Mucosa of rectum (tissue), 2 donors: ENCODE measurements at regions not wholly inside any gene's neighbourhood (a gene's known extent, or its start where the extent isn't known, plus 50 kb on each side); places are given as distances from the start of the nearest gene placed in this dataset.

Experiments
- H3K27ac ChIP-seq, 2 donors: one replicate each; pipeline ENCODE4 v1.7.0; 2013; ENCODE audit warnings: inconsistent platforms in 2 of 2, low read depth in 2 of 2, low read length in 2 of 2
- H3K27me3 ChIP-seq, 2 donors: one replicate each; pipeline ENCODE4 v1.7.0; 2013; ENCODE audit warnings: low read length in 2 of 2; ENCODE audit not compliant: control insufficient read depth in 2 of 2, insufficient read depth in 2 of 2
- H3K36me3 ChIP-seq, 2 donors: one replicate each; pipeline ENCODE4 v1.7.0; 2013; ENCODE audit warnings: low read length in 2 of 2; ENCODE audit not compliant: control insufficient read depth in 2 of 2, insufficient read depth in 2 of 2
- H3K4me1 ChIP-seq, 2 donors: one replicate each; pipeline ENCODE4 v1.7.0; 2013; ENCODE audit warnings: low read length in 2 of 2, mild to moderate bottlenecking in 1 of 2; ENCODE audit not compliant: control insufficient read depth in 2 of 2, insufficient read depth in 2 of 2
- H3K4me3 ChIP-seq, 2 donors: one replicate each; pipeline ENCODE4 v1.7.0; 2013; ENCODE audit warnings: low read length in 2 of 2
- H3K9ac ChIP-seq, 2 donors: one replicate each; pipeline ENCODE4 v1.7.0; 2013; ENCODE audit warnings: low read length in 2 of 2, low read depth in 1 of 2, mild to moderate bottlenecking in 1 of 2
- H3K9me3 ChIP-seq, 2 donors: one replicate each; pipeline ENCODE4 v1.7.0; 2013; ENCODE audit warnings: low read length in 2 of 2; ENCODE audit not compliant: control insufficient read depth in 2 of 2
- donor health status: healthy.
- donor health status: Normal muscosa, but diverticular disease.

DNA sequence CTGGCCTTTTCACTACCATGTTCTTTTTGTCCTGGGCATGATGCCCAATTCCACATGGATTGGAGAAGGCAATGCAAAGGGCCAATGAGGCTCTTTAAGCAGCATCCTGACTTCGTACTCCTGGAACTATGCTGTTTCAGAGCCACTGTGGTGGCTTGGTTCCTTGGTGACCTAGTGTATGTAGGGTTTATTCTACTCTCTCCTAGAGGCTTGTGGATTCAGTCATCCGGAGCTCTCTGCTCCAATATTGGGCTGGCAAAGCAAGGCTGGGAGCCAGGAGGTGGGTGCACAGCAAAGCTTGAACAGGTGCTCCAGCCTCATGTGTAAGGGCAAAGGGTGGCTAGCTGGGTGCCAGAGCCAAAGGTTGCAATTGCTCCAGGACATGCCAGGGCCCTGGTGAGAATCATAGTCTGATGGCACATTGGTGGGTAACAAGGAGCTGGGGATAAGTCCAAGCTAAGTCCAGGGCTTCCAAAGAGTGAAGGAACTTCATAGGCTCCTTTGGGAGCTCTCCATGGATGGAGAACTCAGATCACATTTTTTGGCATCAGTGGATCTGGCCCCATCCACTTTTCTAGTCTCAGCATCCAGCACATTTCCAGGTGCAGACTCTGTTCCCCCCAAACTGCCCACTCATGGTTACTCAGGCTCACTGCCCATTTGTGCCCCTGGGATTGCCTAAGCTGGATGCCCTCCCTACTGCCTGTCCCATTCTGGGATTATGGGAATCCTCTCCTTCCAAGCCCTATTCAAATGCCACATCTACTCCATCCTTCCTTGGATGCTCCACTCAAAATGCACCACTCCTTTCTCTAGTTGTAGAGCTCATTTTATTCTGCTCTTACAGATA, 253.9 kb downstream of the EMP1 start:
- H3K27me3 ChIP-seq = no peaks in the 10 kb centered on the region
- no peaks in the 10 kb centered on the region for H3K4me1 ChIP-seq
- no peaks in the 10 kb centered on the region for H3K9me3 ChIP-seq
- no peak overlapping the region for H3K4me3 ChIP-seq
- H3K36me3 ChIP-seq = no peaks in the 10 kb centered on the region
- H3K27ac ChIP-seq = no peak overlapping the region
- no peak overlapping the region for H3K9ac ChIP-seq

DNA sequence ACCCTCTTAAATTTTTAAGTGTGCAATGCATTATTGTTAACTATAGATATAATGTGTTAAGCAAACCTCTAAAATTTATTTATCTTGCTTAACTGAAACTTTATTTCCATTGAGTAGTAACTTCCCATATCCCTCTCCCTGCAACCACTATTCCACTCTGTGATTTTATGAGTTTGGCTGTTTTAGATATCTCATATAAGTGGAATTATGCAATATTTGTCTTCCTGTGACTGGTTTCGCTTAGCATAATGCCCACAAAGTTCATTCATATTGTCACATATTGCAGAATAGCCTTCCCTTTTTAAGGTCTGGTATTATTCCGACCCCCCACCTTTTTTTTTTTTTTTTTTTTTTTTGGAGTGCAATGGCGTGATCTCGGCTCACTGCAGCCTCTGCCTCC, 247.6 kb downstream of the EMP1 start:
- Histone ChIP-seq H3K4me3 (no peak overlapping the region), H3K9me3 (no peaks in the 10 kb centered on the region), H3K9ac (no peak overlapping the region), H3K27ac (no peak overlapping the region), H3K4me1 (peaks cover 4 to 5% of the 10 kb centered on the region in 2 donors), H3K36me3 (no peaks in the 10 kb centered on the region), H3K27me3 (no peaks in the 10 kb centered on the region)

DNA sequence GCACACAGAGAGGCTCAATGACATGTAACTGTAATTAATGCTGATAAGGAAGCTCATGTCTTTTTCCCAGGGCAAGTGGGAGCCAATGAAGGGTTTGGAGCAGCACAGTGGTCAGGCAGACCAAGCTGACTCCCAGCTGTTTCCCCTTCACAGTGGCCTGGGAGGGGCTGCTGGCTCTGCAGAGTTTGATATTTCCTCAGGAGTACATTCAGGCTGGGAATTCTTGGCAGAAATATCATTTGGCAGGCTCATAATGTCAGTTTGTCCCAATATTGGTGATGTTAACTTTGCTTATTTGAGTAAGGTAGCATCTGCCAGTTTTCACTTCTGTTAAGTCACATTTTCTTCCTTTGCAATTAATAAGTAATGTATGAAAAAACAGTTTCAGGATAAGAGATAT, 247.0 kb downstream of the EMP1 start:
- Histone ChIP-seq H3K9me3 (no peaks in the 10 kb centered on the region), H3K27me3 (no peaks in the 10 kb centered on the region), H3K4me3 (no peak overlapping the region), H3K9ac (no peak overlapping the region), H3K27ac (no peak overlapping the region), H3K4me1 (peaks cover 4 to 5% of the 10 kb centered on the region in 2 donors), H3K36me3 (no peaks in the 10 kb centered on the region)

DNA sequence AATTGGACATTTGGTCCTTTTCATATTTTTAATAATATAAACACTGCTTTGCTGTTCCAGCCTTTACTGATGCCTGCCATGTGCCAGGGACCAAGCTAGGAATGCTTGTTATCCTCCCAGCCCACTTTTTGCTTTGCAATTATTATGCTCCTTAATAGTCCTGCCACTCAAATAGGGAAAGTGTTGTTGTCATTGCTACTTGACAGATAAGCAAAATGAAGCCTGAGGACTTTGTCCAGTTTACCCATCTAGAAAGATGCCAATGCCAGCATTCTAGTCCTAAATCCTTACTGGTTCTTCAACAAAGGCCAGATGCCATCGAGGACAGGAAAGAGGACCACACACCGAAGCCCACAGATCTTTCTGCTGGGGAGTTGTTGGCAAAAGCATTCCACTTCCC, 246.5 kb downstream of the EMP1 start:
- Histone ChIP-seq H3K4me1 (peaks cover 4 to 5% of the 10 kb centered on the region in 2 donors), H3K27me3 (no peaks in the 10 kb centered on the region), H3K36me3 (no peaks in the 10 kb centered on the region), H3K4me3 (no peak overlapping the region), H3K27ac (no peak overlapping the region), H3K9me3 (no peaks in the 10 kb centered on the region), H3K9ac (no peak overlapping the region)

DNA sequence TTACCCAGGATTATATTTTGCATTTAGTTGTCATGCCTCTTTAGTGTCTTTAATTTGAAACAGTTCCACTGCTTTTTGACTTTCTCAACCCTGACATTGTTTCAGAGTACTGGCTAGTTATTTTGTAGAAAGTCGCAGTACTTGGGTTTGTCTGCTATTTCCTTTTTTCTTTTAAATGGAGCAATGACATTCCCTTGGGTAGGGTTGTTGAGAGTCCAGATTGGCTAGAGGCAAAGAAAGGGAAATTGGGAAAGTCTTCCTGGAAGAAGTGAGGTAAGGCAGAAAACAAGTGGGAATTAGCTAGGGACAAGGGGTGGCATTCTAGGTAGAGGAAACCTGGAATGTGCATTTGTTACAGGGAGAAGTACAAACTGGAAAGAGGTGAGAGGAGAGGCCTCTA, 245.9 kb downstream of the EMP1 start:
- Histone ChIP-seq H3K4me1 (peaks cover 4 to 5% of the 10 kb centered on the region in 2 donors), H3K27me3 (no peaks in the 10 kb centered on the region), H3K27ac (no peak overlapping the region), H3K4me3 (no peak overlapping the region), H3K9me3 (no peaks in the 10 kb centered on the region), H3K36me3 (no peaks in the 10 kb centered on the region), H3K9ac (no peak overlapping the region)

DNA sequence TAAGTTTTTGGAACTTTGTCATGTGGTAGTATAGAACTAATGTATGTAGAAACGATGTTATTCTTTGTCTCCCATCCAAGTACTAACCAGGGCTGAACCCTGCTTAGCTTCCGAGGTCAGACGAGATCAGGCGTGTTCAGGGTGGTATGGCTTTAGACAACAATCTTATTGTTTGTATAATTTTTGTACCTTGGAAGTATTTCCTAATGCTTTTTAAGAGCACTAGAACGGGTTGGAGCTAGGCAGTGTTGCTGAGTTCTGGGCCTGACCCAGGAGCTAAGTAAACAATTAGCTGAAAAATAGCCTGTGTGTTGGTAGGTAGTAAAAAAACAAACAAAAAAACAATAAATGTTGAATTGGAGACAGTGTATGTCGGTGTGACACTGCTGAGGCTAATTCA, 244.3 kb downstream of the EMP1 start:
- Histone ChIP-seq H3K9ac (no peak overlapping the region), H3K9me3 (no peaks in the 10 kb centered on the region), H3K4me1 (peaks cover 4 to 5% of the 10 kb centered on the region in 2 donors), H3K27me3 (no peaks in the 10 kb centered on the region), H3K27ac (no peak overlapping the region), H3K4me3 (no peak overlapping the region), H3K36me3 (no peaks in the 10 kb centered on the region)

DNA sequence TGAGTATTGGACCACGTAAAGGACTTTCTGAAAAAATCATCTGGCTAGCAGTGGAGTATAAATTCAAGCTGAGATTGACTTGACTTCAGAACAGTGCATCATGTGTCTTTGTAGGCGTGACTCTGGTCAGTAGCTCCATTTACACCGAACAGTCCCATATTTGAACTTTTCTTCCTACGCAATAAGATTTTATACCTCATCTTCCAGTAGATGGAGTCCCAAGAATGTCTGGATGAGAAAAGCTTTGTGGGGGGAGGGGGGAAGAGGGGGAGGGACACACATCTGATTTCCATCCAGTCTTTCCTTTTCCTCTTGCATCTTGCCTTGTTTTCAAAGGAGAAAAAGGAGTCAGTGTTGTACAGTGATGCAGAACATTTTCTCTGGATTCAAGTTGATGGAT, 241.0 kb downstream of the EMP1 start:
- Histone ChIP-seq H3K9me3 (no peaks in the 10 kb centered on the region), H3K36me3 (no peaks in the 10 kb centered on the region), H3K27ac (no peak overlapping the region), H3K4me1 (no peaks in the 10 kb centered on the region), H3K27me3 (no peaks in the 10 kb centered on the region), H3K9ac (no peak overlapping the region), H3K4me3 (no peak overlapping the region)

DNA sequence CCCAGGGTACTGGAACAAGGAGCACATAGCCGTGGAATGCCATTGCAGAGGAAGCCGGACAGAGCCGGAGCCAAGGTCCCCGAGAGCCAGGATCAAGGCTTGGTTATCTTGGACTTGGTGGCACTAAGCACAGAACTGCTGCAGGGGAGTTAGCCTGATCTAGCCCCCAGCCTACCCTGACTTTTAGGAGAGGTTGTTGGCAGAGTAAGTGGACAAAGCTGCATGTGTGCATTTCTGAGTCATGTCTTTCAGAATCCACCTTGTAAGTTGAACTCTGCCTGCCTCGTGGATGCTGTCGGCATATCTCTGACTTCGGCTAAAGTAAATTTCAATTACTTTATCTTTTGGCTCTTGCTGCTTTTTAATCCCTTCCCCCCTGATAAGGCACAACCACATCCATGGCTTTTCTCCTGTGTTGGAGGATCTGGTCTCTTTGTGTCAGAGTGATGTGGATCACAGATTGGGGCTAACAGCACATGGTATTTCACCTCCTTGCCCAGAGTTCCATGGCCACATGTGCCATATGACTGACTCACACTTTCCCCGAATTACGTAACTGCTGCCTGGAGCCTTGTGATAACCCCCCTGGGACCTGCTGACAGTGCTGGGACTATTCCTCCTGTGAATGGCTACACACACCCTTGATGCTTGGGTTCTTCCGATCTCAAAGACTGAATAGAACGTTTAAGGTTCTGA, 240.3 kb downstream of the EMP1 start:
- Histone ChIP-seq H3K27ac (no peak overlapping the region), H3K4me1 (no peaks in the 10 kb centered on the region), H3K4me3 (no peak overlapping the region), H3K36me3 (no peaks in the 10 kb centered on the region), H3K27me3 (no peaks in the 10 kb centered on the region), H3K9ac (no peak overlapping the region), H3K9me3 (no peaks in the 10 kb centered on the region)

DNA sequence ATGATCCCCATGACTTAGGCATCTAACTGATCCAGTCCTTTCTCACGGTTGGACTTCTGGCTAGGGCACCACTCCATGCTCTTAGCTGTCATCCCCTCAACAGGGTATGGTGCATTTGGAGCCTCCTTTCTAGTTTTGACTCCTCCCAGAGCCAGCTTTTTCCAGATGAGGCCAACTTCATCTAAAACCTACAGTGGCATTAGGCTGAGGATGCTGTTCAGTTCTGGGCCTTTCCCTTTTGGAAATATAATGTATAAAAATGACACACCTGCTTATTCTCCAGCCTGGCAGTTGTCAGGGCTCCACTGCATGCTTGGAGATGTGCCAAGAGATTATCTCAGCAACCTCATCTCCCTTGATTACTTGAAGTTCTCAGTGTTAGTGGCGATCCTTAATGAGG, 239.7 kb downstream of the EMP1 start:
- H3K27ac ChIP-seq = no peak overlapping the region
- H3K9ac ChIP-seq = no peak overlapping the region
- H3K27me3 ChIP-seq = no peaks in the 10 kb centered on the region
- H3K36me3 ChIP-seq = no peaks in the 10 kb centered on the region
- H3K4me3 ChIP-seq = no peak overlapping the region
- H3K9me3 ChIP-seq = no peaks in the 10 kb centered on the region
- no peaks in the 10 kb centered on the region for H3K4me1 ChIP-seq

DNA sequence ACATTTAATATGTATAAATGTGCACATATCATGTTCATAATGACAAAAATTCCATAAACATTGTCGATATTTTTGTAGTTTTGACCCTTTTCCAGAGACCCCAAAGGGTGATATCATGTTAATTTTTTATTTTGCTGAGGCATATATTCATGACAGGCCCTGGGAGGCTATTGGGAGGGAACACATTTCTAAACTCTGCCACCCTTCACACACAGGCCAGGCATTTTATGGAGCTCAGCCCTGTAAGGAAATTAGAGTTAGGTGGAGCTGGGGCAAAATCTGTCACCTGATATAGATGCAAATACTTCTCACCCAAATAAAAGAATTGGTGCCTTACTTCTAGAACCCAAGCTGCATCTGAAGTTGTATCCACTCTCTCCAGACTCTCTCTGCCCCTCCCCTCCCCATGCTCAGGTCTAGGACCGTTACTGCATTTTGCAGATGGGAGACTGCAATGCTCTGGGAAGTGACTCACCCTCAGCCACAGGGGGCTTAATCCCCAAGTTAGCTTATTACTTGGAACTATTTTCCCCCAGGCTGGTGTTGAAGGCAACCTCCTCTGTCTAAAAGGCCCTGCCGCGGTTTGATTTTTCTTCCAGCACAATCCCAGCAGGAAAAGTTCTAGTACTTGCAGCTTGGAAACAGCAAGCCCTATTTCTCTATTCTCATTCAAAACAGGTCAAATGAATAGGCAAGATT, 238.9 kb downstream of the EMP1 start:
- Histone ChIP-seq H3K27me3 (no peaks in the 10 kb centered on the region), H3K9me3 (no peaks in the 10 kb centered on the region), H3K4me1 (no peaks in the 10 kb centered on the region), H3K9ac (no peak overlapping the region), H3K36me3 (no peaks in the 10 kb centered on the region), H3K4me3 (no peak overlapping the region), H3K27ac (no peak overlapping the region)
